HCT116 (cell line): ENCODE measurements at regions not wholly inside any gene's neighbourhood (a gene's known extent, or its start where the extent isn't known, plus 50 kb on each side); places are given as distances from the start of the nearest gene placed in this dataset.

Source experiments
- EZH2 ChIP-seq: fragments of 200-600 bp; sonication (generic); IDR thresholded peaks from 2 replicates; pipeline ENCODE4 v1.6.1; 2017; ENCODE audit warnings: antibody characterized with exemption, mixed run types
- SIN3A ChIP-seq: IDR thresholded peaks from 2 replicates; pipeline ENCODE4 v1.6.1; 2012; ENCODE audit warnings: low read depth
- YY1 ChIP-seq: IDR thresholded peaks from 2 replicates; pipeline ENCODE4 v1.6.1; 2011; ENCODE audit warnings: low read length, low read depth, moderate library complexity, mild to moderate bottlenecking; ENCODE audit not compliant: insufficient replicate concordance; ENCODE audit errors: extremely low read depth
- ZNF274 ChIP-seq: fragments of 200-500 bp; sonication (Bioruptor generic); IDR thresholded peaks from 2 replicates; pipeline ENCODE4 v1.6.1; 2014; ENCODE audit warnings: mild to moderate bottlenecking, low read depth, low read length, inconsistent platforms
- TF ChIP-seq, protein P1 (sequence below), 3 experiments: fragments of 200-600 bp in 1 of 3; sonication (generic) in 1 of 3; IDR thresholded peaks in 2 of 3; conservative IDR thresholded peaks in 1 of 3; 2 replicates each; pipeline ENCODE4 v1.5.1; 2012 to 2017; ENCODE audit warnings: low read depth in 2 of 3, low read length in 2 of 3, antibody characterized with exemption in 1 of 3, borderline replicate concordance in 1 of 3, control low read depth in 1 of 3, mild to moderate bottlenecking in 1 of 3, mixed read lengths in 1 of 3, mixed run types in 1 of 3, moderate library complexity in 1 of 3; ENCODE audit not compliant: insufficient read depth in 1 of 3

GRCh38 chr14:106280876-106281275 is 754.5 kb downstream of the TMEM121 start:
- TF ChIP-seq YY1 (no peak), EZH2 (no peak), SIN3A (no peak), ZNF274 (no peak)
- TF ChIP-seq, protein P1, sequence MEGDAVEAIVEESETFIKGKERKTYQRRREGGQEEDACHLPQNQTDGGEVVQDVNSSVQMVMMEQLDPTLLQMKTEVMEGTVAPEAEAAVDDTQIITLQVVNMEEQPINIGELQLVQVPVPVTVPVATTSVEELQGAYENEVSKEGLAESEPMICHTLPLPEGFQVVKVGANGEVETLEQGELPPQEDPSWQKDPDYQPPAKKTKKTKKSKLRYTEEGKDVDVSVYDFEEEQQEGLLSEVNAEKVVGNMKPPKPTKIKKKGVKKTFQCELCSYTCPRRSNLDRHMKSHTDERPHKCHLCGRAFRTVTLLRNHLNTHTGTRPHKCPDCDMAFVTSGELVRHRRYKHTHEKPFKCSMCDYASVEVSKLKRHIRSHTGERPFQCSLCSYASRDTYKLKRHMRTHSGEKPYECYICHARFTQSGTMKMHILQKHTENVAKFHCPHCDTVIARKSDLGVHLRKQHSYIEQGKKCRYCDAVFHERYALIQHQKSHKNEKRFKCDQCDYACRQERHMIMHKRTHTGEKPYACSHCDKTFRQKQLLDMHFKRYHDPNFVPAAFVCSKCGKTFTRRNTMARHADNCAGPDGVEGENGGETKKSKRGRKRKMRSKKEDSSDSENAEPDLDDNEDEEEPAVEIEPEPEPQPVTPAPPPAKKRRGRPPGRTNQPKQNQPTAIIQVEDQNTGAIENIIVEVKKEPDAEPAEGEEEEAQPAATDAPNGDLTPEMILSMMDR (IDR thresholded peaks at IDR 0.05 in 2 of 3, conservative IDR thresholded peaks at IDR 0.05 in 1 of 3; ENCODE audit: borderline replicate concordance in 1 of 3, insufficient read depth in 1 of 3, low read depth in 2 of 3, low read length in 2 of 3) = no peak
